Renal cortical epithelial cell (primary cell): ENCODE measurements at regions not wholly inside any gene's neighbourhood (a gene's known extent, or its start where the extent isn't known, plus 50 kb on each side); places are given as distances from the start of the nearest gene placed in this dataset.
"Not testable (repeated sequence)": the region's sequence is repeated elsewhere in the genome, so short reads cannot be mapped to it uniquely, and the experiment has no call there.

Experiments used
- DNase-seq: peaks from one replicate; pipeline ENCODE4 v3.0.0-alpha.2; 2011; ENCODE audit warnings: low read depth

DNA sequence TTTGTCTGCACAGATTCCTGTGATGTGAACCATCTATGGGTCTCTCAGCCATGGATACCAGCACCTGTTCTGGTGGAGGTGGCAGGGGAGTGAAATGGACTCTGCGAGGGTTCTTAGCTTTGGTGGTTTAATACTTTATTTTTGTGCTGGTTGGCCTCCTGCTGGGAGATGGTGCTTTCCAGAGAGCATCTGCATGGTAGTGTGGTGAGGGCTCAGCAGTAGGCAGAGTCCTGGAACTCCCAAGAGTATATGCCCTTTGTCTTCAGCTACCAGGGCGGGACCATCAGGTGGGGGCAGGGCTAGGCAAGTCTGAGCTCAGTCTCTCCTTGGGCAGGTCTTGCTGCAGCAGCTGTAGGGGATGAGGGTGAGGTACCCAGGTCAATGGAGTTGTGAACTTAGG is 97.5 kb upstream of the TRIM2 start:
- not testable (repeated sequence) for DNase-seq

GRCh38 chr4:153107246-153107645 is 97.0 kb upstream of the TRIM2 start:
- DNase-seq: no peak

DNA sequence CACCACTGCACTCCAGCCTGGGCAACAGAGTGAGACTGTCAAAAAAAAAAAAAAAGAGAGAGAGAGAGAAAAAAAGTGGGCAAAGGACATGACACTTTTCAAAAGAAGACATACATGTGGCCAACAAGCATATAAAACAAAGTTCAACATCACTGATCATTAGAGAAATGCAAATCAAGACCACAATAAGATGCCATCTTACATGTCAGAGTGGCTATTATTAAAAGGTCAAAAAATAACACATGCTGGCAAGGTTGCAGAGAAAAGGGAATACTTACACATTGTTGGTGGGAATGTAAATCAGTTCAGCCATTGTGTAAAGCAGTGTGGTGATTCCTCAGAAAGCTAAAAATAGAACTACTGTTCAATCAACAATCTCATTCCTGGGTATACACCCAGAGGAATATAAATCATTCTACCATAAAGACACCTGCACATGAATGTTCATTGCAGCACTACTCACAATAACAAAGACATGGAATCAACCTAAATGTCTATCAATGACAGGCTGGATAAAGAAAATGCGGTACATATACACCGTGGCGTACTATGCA is 94.9 kb upstream of the TRIM2 start:
- DNase-seq: no peak

DNA sequence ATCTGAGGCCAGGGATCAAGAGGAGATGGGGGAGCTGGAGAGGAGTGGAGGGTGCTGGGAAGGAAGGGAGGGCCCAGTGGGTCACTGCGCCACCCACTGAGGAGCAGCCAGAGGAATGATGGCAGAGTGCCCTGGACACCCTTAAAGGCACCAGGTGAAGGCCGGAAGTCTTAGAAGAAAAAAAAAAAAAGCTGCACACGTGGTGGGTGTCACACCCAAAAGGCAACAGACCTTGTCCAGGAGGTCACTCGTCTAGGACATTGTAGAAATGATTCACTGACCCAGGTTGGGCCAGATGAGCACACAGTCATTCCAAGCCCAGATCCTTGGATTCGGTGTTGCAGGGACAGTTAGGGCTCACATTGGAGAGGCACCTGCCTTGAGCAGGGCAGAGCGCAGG is 93.5 kb upstream of the TRIM2 start:
- DNase-seq: peak; percentile 51

DNA sequence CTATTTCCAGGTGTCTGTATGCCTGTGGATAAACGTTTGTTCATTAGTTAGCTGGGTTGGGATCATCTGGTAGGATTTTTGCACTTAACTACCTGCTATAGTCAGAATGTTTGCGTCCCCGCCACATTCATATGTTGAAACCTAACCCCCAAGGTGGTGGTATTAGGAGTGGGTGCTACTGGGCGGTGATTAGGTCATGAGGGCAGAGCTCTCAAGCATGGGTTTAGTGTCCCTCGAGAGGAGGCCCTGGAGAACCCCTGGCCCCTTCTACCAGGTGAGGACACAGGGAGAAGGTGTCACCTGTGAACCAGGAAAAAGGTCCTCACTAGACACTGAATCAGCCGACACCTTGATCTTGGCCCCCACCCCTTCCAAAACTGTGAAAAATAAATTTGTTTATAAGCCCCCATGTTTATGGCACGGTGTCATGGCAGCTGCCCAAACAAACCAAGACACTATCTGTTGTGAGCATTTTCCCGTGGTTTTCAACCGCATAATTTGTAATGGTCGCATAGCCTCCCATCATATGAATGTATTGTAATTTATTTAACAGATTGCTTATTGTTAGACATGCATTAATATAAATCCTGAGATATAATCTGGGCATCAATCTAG is 92.7 kb upstream of the TRIM2 start:
- DNase-seq: no peak

DNA sequence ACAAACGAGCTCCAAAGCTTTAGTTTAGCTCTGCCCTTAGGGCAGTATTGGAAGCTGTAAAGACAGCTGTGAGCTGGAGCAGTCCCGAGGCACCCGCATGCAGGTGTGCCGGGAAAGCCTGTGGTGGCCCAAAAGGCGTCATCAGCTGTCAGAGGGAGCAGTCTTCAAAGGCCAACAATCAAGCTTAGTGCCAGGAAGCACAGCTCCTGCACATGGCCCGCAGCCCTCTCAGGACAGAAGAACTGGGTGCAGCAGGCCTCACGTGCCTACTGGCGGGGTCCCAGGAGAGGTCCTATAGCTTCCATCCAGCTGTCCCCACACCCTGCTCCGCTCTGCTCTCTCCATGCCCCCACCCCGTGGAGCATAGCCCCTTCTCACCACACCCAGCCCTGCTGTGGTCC is 92.2 kb upstream of the TRIM2 start:
- DNase-seq: no peak

DNA sequence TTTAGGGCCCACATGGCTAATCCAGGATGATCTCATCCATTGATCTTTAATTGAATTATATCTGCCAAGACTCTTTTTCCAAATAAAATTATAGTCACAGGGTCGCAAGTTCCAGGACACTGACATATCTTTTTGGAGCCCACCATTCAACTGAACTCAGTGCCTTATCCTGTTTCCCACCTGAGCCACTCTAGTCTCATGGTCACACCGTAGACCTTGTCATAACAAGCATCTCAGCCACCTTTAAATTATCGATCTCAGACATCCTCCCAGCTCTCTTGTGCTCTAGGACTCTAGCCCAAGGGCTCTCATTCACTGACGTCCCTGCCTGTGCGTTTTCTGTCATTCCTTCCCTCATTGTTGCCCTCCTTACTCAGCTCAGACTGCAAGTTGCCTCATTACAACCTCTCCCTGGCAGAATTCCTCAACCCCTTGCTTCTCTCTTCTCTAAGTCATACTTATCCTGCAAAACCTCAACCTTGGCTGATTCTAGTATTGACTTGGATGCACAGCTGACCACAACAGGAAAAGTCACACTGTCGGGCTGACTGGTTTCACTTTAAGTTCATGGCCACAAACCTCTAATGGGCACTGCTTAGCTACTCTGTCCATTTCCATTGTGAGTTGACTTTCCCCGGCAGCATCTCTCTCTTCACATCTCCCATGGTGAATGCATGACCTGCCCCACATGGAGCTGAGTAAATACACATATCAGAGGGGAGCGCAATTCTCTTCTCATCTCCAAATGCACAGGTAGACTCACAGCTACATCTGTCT is 91.0 kb upstream of the TRIM2 start:
- peak; percentile 94 for DNase-seq

GRCh38 chr4:153113838-153114105 is 90.5 kb upstream of the TRIM2 start:
- DNase-seq: no peak

- DNase-seq: peak; percentile 67
Measured at GRCh38 chr4:153114771-153115321, 89.4 kb upstream of the TRIM2 start.

DNA sequence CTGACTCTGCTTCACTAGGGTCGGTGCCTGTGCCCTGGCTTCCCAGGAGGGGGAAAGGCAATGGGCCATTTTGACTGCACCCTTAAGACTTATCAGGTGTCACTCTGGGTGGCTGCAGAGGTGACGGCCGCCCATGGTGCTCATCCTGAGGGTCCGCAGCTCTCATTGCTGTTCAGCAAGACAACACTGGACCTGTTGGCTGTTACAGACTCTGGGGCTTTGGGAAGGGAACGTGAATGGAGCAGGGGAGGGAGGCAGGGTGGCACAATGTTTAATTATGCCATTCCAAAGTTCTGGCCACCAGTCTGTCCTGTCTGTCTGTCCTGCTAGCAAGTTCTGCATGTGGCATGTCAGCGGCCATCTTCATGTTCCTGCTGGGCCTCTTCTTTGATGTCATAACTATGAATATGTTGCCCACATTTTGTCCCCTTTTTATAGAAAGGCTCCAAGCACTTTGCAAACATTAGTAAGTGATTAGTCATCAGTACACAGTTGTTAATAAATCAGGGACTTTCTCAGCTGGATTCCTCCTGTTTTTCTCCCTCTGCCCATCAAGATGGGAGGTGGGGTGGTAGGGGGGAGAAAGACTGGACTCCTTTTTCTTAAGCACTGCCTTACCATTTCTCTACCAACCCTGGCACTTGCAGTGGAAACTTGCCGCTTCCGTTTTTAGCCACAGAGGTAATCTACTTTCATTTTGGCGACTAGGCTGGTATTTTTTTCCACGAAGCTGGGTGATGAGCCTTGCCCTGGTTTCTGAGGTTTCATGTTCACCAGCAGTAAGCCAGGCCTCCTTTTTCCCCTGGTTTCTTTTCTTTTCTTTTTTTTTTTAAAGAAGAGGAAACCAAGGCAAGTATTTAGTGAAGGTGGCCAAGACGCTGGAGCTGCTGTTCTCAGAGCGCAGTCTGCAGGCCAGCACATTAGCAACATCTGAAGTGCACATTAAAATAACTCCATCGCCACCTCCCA is 88.6 kb upstream of the TRIM2 start:
- peak; percentile 98 for DNase-seq

- DNase-seq: no peak
Measured at GRCh38 chr4:153116291-153116680, 88.0 kb upstream of the TRIM2 start.

GRCh38 chr4:153116801-153117200 is 87.4 kb upstream of the TRIM2 start:
- no peak for DNase-seq

GRCh38 chr4:153117554-153117953 is 86.7 kb upstream of the TRIM2 start:
- DNase-seq: no peak

DNA sequence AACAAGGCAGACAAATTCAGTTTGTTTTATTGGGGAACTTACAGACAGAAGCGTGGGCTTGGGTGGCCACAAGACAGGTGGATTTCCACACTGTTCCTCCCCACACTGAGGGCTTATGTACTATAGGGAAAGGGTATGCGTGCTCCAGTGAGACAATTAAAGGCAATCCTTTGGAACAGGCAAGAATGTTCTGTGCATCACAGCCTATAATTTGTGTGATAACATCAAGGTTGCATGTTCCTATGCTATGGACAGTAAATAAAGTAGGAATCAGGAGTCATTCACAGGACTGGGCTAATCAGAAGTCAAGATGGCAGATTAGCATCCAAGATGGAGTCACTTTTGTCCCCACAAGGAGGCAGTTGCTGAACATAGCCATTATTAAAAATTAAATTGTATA is 84.6 kb upstream of the TRIM2 start:
- no peak for DNase-seq

- no peak for DNase-seq
Measured at GRCh38 chr4:153120235-153120634, 84.0 kb upstream of the TRIM2 start.

DNA sequence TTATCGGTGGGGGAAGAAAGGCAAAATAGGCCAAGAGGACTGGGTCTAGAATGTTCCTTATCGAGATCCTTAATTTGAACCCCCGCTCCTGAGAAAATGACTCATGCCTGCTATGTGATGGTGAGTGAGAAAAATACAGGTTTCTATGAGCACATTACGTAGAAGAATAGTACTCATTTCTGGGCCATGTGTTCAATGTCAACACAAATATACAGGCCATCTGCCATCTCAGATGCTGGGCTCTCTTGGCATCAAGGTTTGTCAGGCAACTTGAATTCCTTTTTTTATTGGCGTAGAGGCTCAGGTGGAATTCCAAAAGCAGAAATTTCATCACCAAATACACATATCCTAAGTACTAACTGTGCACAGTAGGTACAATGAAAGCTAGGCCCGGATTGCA is 81.4 kb upstream of the TRIM2 start:
- no peak for DNase-seq

GRCh38 chr4:153126137-153126536 is 78.1 kb upstream of the TRIM2 start:
- DNase-seq: no peak

DNA sequence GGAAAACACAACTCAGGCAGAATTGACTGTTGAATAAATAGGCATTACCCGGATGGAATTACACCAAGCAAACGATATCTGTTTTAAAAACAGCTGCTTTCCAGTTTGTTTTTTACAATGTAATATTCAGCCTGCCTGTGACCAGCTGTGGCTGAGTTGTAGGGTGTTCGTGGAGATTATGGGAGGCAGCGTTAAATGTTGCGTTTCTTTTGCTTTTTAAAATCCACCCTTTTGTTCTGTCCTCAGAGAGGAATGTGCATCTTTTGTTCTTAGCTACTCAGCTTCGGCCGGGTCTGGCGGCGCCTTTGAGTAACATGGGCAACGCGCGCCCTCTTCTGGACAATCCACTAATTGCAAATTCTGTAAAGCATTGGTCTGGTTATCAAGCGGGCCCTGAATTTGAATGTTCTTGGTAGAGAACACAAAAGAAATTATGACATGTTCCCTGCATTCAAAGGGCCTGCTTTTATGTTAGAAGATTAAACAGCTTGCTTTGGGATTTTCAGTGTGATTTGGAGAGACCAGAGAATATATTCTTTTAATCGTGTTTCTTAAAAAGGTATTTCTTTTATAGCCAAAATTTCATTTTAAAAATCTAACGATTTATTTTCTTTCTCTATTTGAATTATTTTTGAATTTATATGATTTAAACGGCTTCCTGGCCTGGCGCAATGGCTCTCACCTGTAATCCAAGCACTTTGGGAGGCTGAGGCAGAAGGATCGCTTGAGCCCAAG is 76.3 kb upstream of the TRIM2 start:
- DNase-seq: peak; percentile 69

DNA sequence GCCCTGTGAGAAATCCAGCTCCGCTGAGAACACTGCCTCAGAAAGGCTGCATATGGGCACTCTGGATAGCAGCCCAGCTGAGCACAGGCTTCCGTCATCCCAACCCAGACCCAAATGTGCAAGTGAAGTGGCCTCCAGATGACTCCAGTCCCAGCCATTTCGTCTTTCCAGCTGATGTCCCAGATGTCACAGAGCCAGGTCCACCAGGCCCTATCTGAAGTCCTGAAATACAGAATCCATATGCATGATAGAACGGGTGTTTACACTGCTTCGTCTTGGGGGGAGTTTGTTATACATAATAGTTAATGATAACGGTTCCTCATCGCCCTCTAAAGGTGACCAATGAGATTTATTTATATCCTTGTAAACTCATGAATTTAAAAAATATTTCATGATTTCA is 72.6 kb upstream of the TRIM2 start:
- DNase-seq: no peak

DNA sequence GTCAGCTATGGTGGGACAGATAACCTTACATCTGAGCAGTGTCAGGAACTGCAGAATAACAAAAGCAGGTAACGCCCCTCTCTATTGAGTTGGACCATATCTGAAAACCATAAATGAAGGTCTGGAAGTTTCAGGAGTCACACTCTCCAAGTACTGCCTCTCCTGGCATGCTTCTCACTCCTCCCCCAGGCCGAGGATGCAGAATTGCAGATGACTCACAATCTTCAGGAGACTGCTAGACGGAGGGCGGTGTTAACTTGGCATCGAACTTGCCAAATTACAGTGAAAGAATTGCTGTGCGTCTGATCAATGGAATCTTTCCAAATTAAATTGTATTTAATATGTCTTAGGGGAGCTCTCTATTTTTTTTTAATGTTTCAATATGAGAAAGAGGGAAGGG is 67.1 kb upstream of the TRIM2 start:
- DNase-seq: peak; percentile 83
